Uterus (tissue), 3 donors: ENCODE measurements at regions not wholly inside any gene's neighbourhood (a gene's known extent, or its start where the extent isn't known, plus 50 kb on each side); places are given as distances from the start of the nearest gene placed in this dataset.

ENCODE experiments used
- DNase-seq, 2 donors: peaks; one replicate each; pipeline ENCODE4 v3.0.0-alpha.2; 2019 to 2020
- H3K27ac ChIP-seq, 2 donors: fragments of 200-600 bp; sonication (generic); 1 replicate in 1 of 2; 2 replicates in 1 of 2; pipeline ENCODE4 v1.5.1; 2016 to 2018
- H3K27me3 ChIP-seq, 2 donors: fragments of 200-600 bp; sonication (generic); one replicate each; pipeline ENCODE4 v1.5.1; 2018 to 2019; ENCODE audit warnings: control low read depth in 1 of 2
- H3K36me3 ChIP-seq, 2 donors: fragments of 200-600 bp; sonication (generic); one replicate each; pipeline ENCODE4 v1.5.1; 2019; ENCODE audit warnings: control low read depth in 1 of 2
- H3K4me1 ChIP-seq, 2 donors: fragments of 200-600 bp; sonication (generic); one replicate each; pipeline ENCODE4 v1.5.1; 2018 to 2019; ENCODE audit warnings: control low read depth in 1 of 2
- H3K4me3 ChIP-seq, 2 donors: fragments of 200-600 bp; sonication (generic); 1 replicate in 1 of 2; 2 replicates in 1 of 2; pipeline ENCODE4 v1.5.1; 2018 to 2019; ENCODE audit warnings: mild to moderate bottlenecking in 1 of 2
- H3K9me3 ChIP-seq, 2 donors: fragments of 200-600 bp; sonication (generic); one replicate each; pipeline ENCODE4 v1.5.1; 2019; ENCODE audit warnings: control low read depth in 1 of 2
- POLR2A ChIP-seq, 2 donors: fragments of 450-650 bp; IDR thresholded peaks; one replicate each; pipeline ENCODE4 v1.6.1; 2016; ENCODE audit warnings: antibody characterized with exemption in 2 of 2, mild to moderate bottlenecking in 1 of 2, moderate library complexity in 1 of 2
- intact Hi-C: fragments of 100-400 bp; cut with DNase I; formaldehyde crosslinking; loops from one replicate; pipeline ENCODE4 v1.15.1; 2023; ENCODE audit warnings: low total_unique reads
- TF ChIP-seq, protein P1 (sequence below), 4 experiments: fragments of 200-600 bp in 2 of 4; fragments of 450-650 bp in 2 of 4; sonication (generic) in 2 of 4; IDR thresholded peaks; one replicate each; pipeline ENCODE4 v1.5.1; 2016 to 2019; ENCODE audit warnings: antibody characterized with exemption in 4 of 4, mild to moderate bottlenecking in 2 of 4, moderate library complexity in 1 of 4
- donor health status: DM: yes; HTN: yes; CAD: no.

DNA sequence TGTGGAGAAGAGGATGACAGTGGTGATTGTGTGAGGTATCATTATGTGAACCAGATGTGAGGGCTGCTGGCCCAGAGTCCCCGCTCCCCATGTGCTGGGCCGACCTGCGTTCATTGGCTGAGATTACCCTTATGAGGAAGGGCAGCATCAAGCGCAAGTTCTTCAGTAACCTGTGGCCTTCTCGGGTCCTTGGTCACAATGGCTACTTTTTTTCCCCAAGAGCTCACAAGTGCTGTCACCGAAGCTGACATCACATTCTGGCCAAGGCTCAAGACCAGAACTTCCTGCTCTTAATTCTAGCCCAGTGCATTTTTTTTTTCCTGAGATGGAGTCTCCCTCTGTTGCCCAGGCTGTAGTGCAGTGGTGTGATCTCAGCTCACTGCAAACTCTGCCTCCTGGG is 262.9 kb downstream of the RHOU start:
- no peaks in the 10 kb centered on the region for H3K27me3 ChIP-seq
- no peaks in the 10 kb centered on the region for H3K9me3 ChIP-seq
- intact Hi-C loops: no loop called here
- DNase-seq: peak; percentile 31 to 36
- no peak overlapping the region for H3K4me3 ChIP-seq
- H3K36me3 ChIP-seq: no peaks in the 10 kb centered on the region
- TF ChIP-seq POLR2A (IDR thresholded peaks at IDR 0.05): no peak
- TF ChIP-seq, protein P1, sequence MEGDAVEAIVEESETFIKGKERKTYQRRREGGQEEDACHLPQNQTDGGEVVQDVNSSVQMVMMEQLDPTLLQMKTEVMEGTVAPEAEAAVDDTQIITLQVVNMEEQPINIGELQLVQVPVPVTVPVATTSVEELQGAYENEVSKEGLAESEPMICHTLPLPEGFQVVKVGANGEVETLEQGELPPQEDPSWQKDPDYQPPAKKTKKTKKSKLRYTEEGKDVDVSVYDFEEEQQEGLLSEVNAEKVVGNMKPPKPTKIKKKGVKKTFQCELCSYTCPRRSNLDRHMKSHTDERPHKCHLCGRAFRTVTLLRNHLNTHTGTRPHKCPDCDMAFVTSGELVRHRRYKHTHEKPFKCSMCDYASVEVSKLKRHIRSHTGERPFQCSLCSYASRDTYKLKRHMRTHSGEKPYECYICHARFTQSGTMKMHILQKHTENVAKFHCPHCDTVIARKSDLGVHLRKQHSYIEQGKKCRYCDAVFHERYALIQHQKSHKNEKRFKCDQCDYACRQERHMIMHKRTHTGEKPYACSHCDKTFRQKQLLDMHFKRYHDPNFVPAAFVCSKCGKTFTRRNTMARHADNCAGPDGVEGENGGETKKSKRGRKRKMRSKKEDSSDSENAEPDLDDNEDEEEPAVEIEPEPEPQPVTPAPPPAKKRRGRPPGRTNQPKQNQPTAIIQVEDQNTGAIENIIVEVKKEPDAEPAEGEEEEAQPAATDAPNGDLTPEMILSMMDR (IDR thresholded peaks at IDR 0.05): no peak
- H3K27ac ChIP-seq: no peak overlapping the region
- H3K4me1 ChIP-seq: no peaks in the 10 kb centered on the region

DNA sequence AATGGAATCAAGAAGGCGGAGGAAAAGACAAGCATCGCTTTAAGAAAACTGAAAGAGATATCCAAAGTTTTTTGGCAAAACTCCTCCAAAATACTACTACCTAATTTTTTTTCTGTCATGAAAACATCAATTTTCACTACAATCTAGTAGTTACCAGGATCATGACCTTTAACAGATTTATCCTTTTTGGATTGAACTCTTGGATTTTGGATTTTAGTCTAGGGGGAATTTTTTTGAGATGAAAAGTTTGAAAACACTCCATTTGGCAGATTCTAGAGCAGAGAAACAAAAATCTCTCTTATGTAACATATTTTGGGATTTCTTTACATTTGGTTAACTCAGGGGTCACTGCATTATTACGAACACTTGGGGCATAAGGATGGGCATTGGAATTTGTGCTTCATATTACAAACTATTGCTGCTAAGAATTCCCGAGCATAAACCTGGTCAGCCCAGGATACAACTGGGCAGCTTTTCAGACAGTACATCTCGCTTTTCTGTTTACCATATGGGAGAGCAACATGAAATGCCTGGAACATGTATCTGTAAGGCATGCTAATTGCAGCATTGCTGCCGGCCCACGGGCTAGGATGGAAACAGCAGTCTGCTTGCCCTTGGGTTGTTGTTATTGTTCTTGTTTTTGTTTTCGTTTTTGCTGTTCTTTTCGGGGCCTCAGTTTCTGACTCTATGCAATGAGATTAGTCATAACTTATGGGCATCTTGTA is 264.3 kb downstream of the RHOU start:
- DNase-seq: no peak
- H3K4me1 ChIP-seq: no peaks in the 10 kb centered on the region
- no peaks in the 10 kb centered on the region for H3K9me3 ChIP-seq
- H3K36me3 ChIP-seq: no peaks in the 10 kb centered on the region
- no peak for TF ChIP-seq POLR2A (IDR thresholded peaks at IDR 0.05)
- TF ChIP-seq, protein P1 (IDR thresholded peaks at IDR 0.05): no peak
- intact Hi-C loops: no loop called here
- H3K4me3 ChIP-seq: no peak overlapping the region
- no peaks in the 10 kb centered on the region for H3K27me3 ChIP-seq
- no peak overlapping the region for H3K27ac ChIP-seq

DNA sequence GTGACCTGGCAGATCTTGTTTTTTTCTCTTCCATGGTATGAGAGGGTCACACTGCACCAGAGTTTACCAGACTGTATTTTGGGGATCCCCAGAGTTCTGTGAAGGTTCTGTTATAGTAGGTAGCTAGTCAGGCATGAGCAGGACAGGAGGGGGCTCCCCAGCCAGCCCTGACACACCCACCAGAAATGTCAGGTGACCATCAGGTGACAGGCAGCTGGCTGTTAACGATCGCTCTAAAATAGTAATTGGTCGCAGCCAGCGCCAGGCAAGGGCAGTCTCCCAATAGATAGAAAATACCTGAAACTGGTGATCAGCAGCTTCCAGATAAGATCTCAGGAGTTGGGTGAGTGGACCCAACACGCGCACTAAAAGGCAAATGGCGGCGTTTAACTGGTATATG is 264.9 kb downstream of the RHOU start:
- H3K27me3 ChIP-seq: no peaks in the 10 kb centered on the region
- H3K36me3 ChIP-seq: no peaks in the 10 kb centered on the region
- intact Hi-C loops: no loop called here
- H3K9me3 ChIP-seq: no peaks in the 10 kb centered on the region
- H3K27ac ChIP-seq: no peak overlapping the region
- no peak for TF ChIP-seq POLR2A (IDR thresholded peaks at IDR 0.05)
- TF ChIP-seq, protein P1 (IDR thresholded peaks at IDR 0.05): no peak
- DNase-seq: no peak
- H3K4me3 ChIP-seq: no peak overlapping the region
- no peaks in the 10 kb centered on the region for H3K4me1 ChIP-seq

DNA sequence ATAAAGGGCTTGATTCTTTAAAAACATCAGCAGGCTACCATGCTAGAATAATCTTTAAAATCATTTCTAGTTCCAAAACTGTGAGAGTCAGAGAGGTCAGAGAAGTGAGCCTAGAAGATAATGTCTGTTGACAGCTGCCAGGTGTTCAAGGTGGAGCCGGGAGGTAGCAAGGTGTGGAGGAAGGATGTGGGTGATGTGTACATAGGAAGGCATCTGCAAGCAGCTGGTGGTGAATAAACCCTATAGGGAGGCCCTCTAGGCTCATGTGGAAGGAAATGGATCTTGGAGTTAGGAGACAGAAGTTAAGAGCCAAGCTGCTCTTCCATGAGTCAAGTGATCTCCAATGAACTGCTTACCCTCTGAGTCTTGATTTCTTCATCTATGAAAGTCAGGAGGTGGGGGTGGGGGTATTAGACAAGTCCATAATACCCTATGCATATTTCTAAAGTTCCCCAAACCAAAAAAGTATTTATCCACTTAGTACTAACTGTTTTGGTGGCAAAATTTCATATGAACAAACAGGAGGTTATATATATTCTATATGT is 266.3 kb downstream of the RHOU start:
- DNase-seq: no peak
- H3K4me1 ChIP-seq: no peaks in the 10 kb centered on the region
- intact Hi-C loops: no loop called here
- no peak overlapping the region for H3K27ac ChIP-seq
- no peaks in the 10 kb centered on the region for H3K9me3 ChIP-seq
- H3K27me3 ChIP-seq: no peaks in the 10 kb centered on the region
- no peak overlapping the region for H3K4me3 ChIP-seq
- H3K36me3 ChIP-seq: no peaks in the 10 kb centered on the region
- no peak for TF ChIP-seq POLR2A (IDR thresholded peaks at IDR 0.05)
- TF ChIP-seq, protein P1 (IDR thresholded peaks at IDR 0.05): no peak

DNA sequence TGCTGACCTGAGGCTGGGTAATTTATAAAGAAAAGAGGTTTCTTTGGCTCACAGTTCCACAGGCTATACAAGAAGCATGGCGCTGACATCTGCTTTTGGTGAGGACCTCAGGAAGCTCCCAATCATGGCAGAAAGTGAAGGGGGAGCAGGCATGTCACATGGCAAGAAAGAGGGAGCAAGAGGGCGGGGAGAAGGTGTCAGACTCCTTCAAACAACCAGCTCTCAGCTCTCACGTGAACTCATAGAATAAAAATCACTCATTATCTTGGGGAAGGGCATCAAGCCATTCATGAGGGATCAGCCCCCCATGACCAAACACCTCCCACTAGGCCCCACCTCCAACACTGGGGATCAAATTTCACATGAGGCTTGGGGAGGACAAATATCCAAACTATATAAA is 266.8 kb downstream of the RHOU start:
- Histone ChIP-seq H3K4me1 (no peaks in the 10 kb centered on the region), H3K27me3 (no peaks in the 10 kb centered on the region), H3K27ac (no peak overlapping the region), H3K4me3 (no peak overlapping the region), H3K9me3 (no peaks in the 10 kb centered on the region), H3K36me3 (no peaks in the 10 kb centered on the region)
- intact Hi-C loops: no loop called here
- no peak for DNase-seq
- TF ChIP-seq POLR2A (IDR thresholded peaks at IDR 0.05): no peak
- TF ChIP-seq, protein P1 (IDR thresholded peaks at IDR 0.05): no peak
